D721Med (cell line): ENCODE measurements at regions not wholly inside any gene's neighbourhood (a gene's known extent, or its start where the extent isn't known, plus 50 kb on each side); places are given as distances from the start of the nearest gene placed in this dataset.

ENCODE experiments used
- DNase-seq: peaks from one replicate; pipeline ENCODE4 v3.0.0; 2011; ENCODE audit warnings: low spot score; ENCODE audit not compliant: insufficient read length
- FAIRE-seq: peaks from 2 replicates; lab custom pipeline; 2011; peaks lifted over from hg19 to GRCh38; lab: Jason Lieb, UNC
- CTCF ChIP-seq: IDR thresholded peaks from 2 replicates; pipeline ENCODE4 v1.5.1; 2012; ENCODE audit warnings: mild to moderate bottlenecking, control low read depth; ENCODE audit not compliant: insufficient read depth; ENCODE audit errors: missing control alignments

DNA sequence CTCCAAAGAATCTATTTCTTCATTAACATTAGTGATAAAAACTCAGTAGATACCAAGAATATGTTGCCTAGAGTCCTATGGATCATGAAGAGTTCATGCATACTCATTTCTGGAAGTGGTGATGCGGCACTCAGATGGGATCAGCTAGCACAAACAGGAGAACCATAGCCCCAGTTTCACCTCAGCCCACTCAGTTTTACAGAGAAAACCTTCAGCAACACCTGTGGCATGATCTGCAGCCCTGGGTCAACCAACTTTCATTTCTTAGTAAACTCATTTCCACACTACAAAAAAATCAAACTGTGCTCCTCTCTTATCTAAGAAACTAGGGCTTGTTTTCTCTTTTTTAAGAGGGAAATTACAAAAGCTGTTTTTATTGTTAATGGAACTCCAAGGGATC lies 569.4 kb downstream of the CCDC85A start:
- no peak for TF ChIP-seq CTCF
- no peak for FAIRE-seq
- no peak for DNase-seq

- no peak for FAIRE-seq
- no peak for TF ChIP-seq CTCF
- no peak for DNase-seq
Observed at GRCh38 chr2:56754066-56754615, 570.4 kb downstream of the CCDC85A start.

DNA sequence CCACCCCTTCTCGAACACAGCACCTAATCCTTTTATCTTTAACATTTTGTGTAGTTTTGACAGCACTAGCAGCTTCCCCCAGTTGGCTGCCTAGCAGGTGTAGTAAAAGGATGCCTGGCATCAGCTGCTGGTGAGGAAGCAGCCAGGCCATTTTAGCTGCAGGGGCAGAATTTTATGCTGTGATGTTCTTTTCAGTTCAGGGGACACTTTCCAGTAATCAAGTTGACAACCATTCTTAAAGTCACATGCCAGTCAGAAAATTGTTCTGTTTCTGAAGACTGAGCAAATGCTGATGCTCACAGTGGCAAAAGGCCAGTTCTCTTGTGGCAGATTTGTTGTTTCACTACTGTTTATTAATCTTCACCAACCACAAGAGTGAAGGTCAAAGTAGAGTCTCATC lies 570.8 kb downstream of the CCDC85A start:
- TF ChIP-seq CTCF = no peak
- FAIRE-seq (no peak), DNase-seq (no peak)

DNA sequence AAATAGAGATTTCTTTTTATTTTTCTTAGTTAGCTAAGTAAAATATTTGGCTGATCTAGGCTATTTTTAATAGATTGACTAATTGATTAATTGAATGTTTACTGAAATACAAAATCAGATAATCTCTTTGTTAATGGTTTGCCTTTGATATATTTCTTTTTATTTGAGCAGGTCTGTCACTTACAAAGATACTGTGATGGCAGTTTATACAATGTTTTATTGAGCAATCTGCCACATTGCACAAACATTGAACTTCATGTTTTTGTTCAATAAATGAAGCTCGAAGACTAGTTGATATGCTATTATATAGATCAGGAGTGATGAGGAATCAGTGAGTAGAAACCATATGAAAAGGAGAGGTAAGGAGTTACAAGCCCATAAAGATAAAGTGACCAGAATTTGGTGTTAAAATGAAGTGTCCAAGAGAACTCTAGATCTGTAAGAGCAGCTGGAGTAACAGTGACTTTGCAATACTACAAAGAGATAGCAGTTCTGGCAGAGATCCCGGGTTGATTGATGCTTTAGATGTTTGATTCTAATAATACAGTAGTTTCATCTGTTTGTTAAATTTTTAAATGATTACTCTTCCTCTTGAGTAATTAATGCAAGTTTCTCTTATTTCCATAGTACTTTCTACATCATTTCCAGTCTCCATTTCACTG lies 574.2 kb downstream of the CCDC85A start:
- no peak for TF ChIP-seq CTCF
- FAIRE-seq = no peak
- no peak for DNase-seq

DNA sequence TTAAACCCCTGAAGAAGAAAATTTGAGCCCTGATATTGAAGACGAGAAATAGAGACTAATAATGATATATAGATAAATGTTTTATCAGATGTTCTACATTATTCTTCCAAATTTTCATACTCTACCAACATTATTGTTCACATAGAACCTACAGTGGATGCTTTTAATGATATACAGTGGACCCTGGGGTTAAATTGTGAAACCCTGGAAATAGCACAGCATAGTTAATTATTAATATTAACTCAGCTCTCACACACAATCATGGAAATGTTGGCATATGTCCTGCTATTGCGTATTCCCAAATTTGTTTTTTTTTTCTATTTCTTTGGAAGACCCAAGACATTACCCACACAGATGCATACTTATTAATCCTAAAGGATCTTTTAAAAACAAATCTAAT lies 579.9 kb downstream of the CCDC85A start:
- DNase-seq (no peak), FAIRE-seq (no peak)
- no peak for TF ChIP-seq CTCF

DNA sequence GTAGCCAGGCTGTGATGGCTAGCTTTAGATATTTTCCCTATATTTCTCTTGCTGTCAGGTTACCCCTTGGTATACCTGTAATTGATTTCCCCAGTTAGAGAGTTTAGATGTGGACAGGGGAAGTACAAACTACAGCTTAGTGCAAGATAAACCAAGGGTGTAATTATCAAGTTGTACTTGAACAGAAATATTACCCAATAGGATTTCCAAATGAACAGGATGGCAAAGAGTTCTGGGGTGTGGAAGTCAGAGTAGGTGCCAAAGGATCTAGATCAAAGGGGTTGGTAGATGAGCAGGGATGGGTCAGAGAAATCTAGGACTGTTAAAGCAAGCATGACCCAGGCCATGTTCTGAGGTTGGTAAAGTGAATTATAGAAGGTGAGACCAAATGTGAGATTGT lies 585.2 kb downstream of the CCDC85A start:
- no peak for FAIRE-seq
- TF ChIP-seq CTCF = no peak
- DNase-seq = no peak

- FAIRE-seq = no peak
- no peak for DNase-seq
- TF ChIP-seq CTCF = no peak
Observed at GRCh38 chr2:56770490-56770889, 586.7 kb downstream of the CCDC85A start.
